Gastroesophageal sphincter (tissue), 4 donors: ENCODE measurements at regions not wholly inside any gene's neighbourhood (a gene's known extent, or its start where the extent isn't known, plus 50 kb on each side); places are given as distances from the start of the nearest gene placed in this dataset.

ENCODE experiments used
- ATAC-seq: fragments of 150-250 bp; one replicate; pipeline ENCODE4 v1.9.1; 2016; ENCODE audit warnings: mild to moderate bottlenecking, moderate library complexity
- H3K27ac ChIP-seq, 4 donors: fragments of 200-600 bp; sonication (generic) in 3 of 4; 1 replicate in 3 of 4; 2 replicates in 1 of 4; pipeline ENCODE4 v1.5.1; 2016 to 2019
- H3K27me3 ChIP-seq: fragments of 200-600 bp; sonication (generic); one replicate; pipeline ENCODE4 v1.5.1; 2019
- H3K36me3 ChIP-seq, 2 donors: fragments of 200-600 bp; sonication (generic); one replicate each; pipeline ENCODE4 v1.5.1; 2019; ENCODE audit warnings: control low read depth in 1 of 2
- H3K4me1 ChIP-seq, 3 donors: fragments of 200-600 bp; sonication (generic); 1 replicate in 2 of 3; 2 replicates in 1 of 3; pipeline ENCODE4 v1.5.1; 2016 to 2019; ENCODE audit warnings: control low read depth in 2 of 3
- H3K4me3 ChIP-seq, 2 donors: fragments of 200-600 bp; sonication (generic); one replicate each; pipeline ENCODE4 v1.5.1; 2019; ENCODE audit warnings: mild to moderate bottlenecking in 1 of 2, moderate library complexity in 1 of 2
- H3K9me3 ChIP-seq, 3 donors: fragments of 200-600 bp; sonication (generic); one replicate each; pipeline ENCODE4 v1.5.1; 2017 to 2019; ENCODE audit warnings: control low read depth in 2 of 3
- CTCF ChIP-seq, 4 experiments: fragments of 200-600 bp in 2 of 4; fragments of 450-650 bp in 2 of 4; sonication (generic) in 1 of 4; IDR thresholded peaks; one replicate each; pipeline ENCODE4 v1.5.1; 2017 to 2019; ENCODE audit warnings: antibody characterized with exemption in 4 of 4, mild to moderate bottlenecking in 2 of 4, moderate library complexity in 2 of 4
- EP300 ChIP-seq: sonication (generic); formaldehyde crosslinking; IDR thresholded peaks from one replicate; pipeline ENCODE4 v1.6.1; 2017; ENCODE audit warnings: antibody characterized with exemption, mild to moderate bottlenecking
- POLR2A ChIP-seq, 2 donors: fragments of 450-650 bp; IDR thresholded peaks; one replicate each; pipeline ENCODE4 v1.6.1; 2017; ENCODE audit warnings: antibody characterized with exemption in 2 of 2, mild to moderate bottlenecking in 2 of 2, moderate library complexity in 1 of 2
- POLR2AphosphoS5 ChIP-seq: sonication (generic); formaldehyde crosslinking; IDR thresholded peaks from one replicate; pipeline ENCODE4 v1.6.1; 2017; ENCODE audit warnings: antibody characterized with exemption
- WGBS, 2 donors: methylation state at CpG; one replicate each; pipeline ENCODE4 v1.1.5; 2018; ENCODE audit warnings: low coverage in 1 of 2; 5-methylcytosine and 5-hydroxymethylcytosine counted together

GRCh38 chr9:86659413-86660046 lies 287.8 kb downstream of the GAS1 start:
- ATAC-seq, result no peak
- Histone ChIP-seq H3K36me3 (no peaks in the 10 kb centered on the region), H3K4me3 (no peak overlapping the region), H3K27ac (no peak overlapping the region), H3K9me3 (no peaks in the 10 kb centered on the region), H3K4me1 (no peaks in the 10 kb centered on the region), H3K27me3 (no peaks in the 10 kb centered on the region)
- 87 to 89% methylated on average over 2 to 3 of the region's 3 CpGs for WGBS, 2 donors
- TF ChIP-seq CTCF (IDR thresholded peaks at IDR 0.05), result no peak
- no peak for TF ChIP-seq EP300
- no peak for TF ChIP-seq POLR2A (IDR thresholded peaks at IDR 0.05)
- TF ChIP-seq POLR2AphosphoS5, result no peak

- H3K27me3 ChIP-seq, result no peaks in the 10 kb centered on the region
- no peaks in the 10 kb centered on the region for H3K9me3 ChIP-seq
- TF ChIP-seq EP300 (no peak), CTCF (IDR thresholded peaks at IDR 0.05) (no peak), POLR2A (IDR thresholded peaks at IDR 0.05) (no peak), POLR2AphosphoS5 (no peak)
- no peaks in the 10 kb centered on the region for H3K4me1 ChIP-seq
- H3K27ac ChIP-seq, result no peak overlapping the region
- no peak overlapping the region for H3K4me3 ChIP-seq
- H3K36me3 ChIP-seq, result no peaks in the 10 kb centered on the region
- no peak for ATAC-seq
Measured at GRCh38 chr9:86655147-86655546, 292.2 kb downstream of the GAS1 start.

- 57 to 58% methylated on average over 2 to 3 of the region's 3 CpGs for WGBS, 2 donors
- ATAC-seq, result no peak
- no peak overlapping the region for H3K27ac ChIP-seq
Measured at GRCh38 chr9:86653466-86653865, 293.8 kb downstream of the GAS1 start.

GRCh38 chr9:86652736-86653135 lies 294.6 kb downstream of the GAS1 start:
- H3K4me3 ChIP-seq, result no peak overlapping the region
- H3K9me3 ChIP-seq, result no peaks in the 10 kb centered on the region
- no peaks in the 10 kb centered on the region for H3K27me3 ChIP-seq
- 80 to 100% methylated on average over 1 to 2 of the region's 2 CpGs for WGBS, 2 donors
- no peak for TF ChIP-seq CTCF (IDR thresholded peaks at IDR 0.05)
- no peak for TF ChIP-seq EP300
- no peak for TF ChIP-seq POLR2A (IDR thresholded peaks at IDR 0.05)
- no peak for TF ChIP-seq POLR2AphosphoS5
- H3K27ac ChIP-seq, result no peak overlapping the region
- no peaks in the 10 kb centered on the region for H3K36me3 ChIP-seq
- H3K4me1 ChIP-seq, result no peaks in the 10 kb centered on the region
- no peak for ATAC-seq

More at GRCh38 chr9:86653466-86653865, 293.8 kb downstream of the GAS1 start:
- TF ChIP-seq CTCF (IDR thresholded peaks at IDR 0.05) (no peak), POLR2A (IDR thresholded peaks at IDR 0.05) (no peak), EP300 (no peak)
- Histone ChIP-seq H3K9me3 (no peaks in the 10 kb centered on the region), H3K4me3 (no peak overlapping the region), H3K36me3 (no peaks in the 10 kb centered on the region), H3K4me1 (no peaks in the 10 kb centered on the region), H3K27me3 (no peaks in the 10 kb centered on the region)

- Histone ChIP-seq H3K36me3 (no peaks in the 10 kb centered on the region), H3K27ac (no peak overlapping the region), H3K9me3 (no peaks in the 10 kb centered on the region), H3K4me1 (no peaks in the 10 kb centered on the region), H3K27me3 (no peaks in the 10 kb centered on the region), H3K4me3 (no peak overlapping the region)
- ATAC-seq, result no peak
- WGBS, 2 donors, result 92 to 93% methylated on average over 4 of the region's 4 CpGs
- TF ChIP-seq CTCF (IDR thresholded peaks at IDR 0.05) (no peak), POLR2AphosphoS5 (no peak), EP300 (no peak), POLR2A (IDR thresholded peaks at IDR 0.05) (no peak)
Measured at GRCh38 chr9:86649913-86650312, 295.7 kb upstream of the TUT7 start.
